ENCODE measurements at regions not wholly inside any gene's neighbourhood (a gene's known extent, or its start where the extent isn't known, plus 50 kb on each side); places are given as distances from the start of the nearest gene placed in this dataset.

- no peak overlapping the region for H3K9ac ChIP-seq (ENCODE audit: low read length)
- H3K9me3 ChIP-seq (ENCODE audit: control insufficient read depth, insufficient read depth, low read depth, low read length): no peaks in the 10 kb centered on the region
- H3K36me3 ChIP-seq (ENCODE audit: control insufficient read depth, insufficient read depth, low read length): no peaks in the 10 kb centered on the region
- peaks cover 11% of the 10 kb centered on the region for H3K4me1 ChIP-seq (ENCODE audit: control insufficient read depth, insufficient read depth, low read length)
- H3K27me3 ChIP-seq (ENCODE audit: control insufficient read depth, insufficient read depth, low read length): no peaks in the 10 kb centered on the region
- no peak overlapping the region for H3K4me3 ChIP-seq (ENCODE audit: low read depth, low read length)
- H3K27ac ChIP-seq (ENCODE audit: low read depth, low read length): no peak overlapping the region
Observed at GRCh38 chr9:79312686-79313421, 258.9 kb upstream of the TLE4 start.

GRCh38 chr9:79325501-79325900 lies 246.3 kb upstream of the TLE4 start:
- H3K4me3 ChIP-seq (ENCODE audit: low read depth, low read length): no peak overlapping the region
- H3K9me3 ChIP-seq (ENCODE audit: control insufficient read depth, insufficient read depth, low read depth, low read length): no peaks in the 10 kb centered on the region
- H3K27me3 ChIP-seq (ENCODE audit: control insufficient read depth, insufficient read depth, low read length): no peaks in the 10 kb centered on the region
- no peak overlapping the region for H3K27ac ChIP-seq (ENCODE audit: low read depth, low read length)
- no peaks in the 10 kb centered on the region for H3K36me3 ChIP-seq (ENCODE audit: control insufficient read depth, insufficient read depth, low read length)
- no peaks in the 10 kb centered on the region for H3K4me1 ChIP-seq (ENCODE audit: control insufficient read depth, insufficient read depth, low read length)
- H3K9ac ChIP-seq (ENCODE audit: low read length): no peak overlapping the region

GRCh38 chr9:79329861-79330260 lies 241.9 kb upstream of the TLE4 start:
- Histone ChIP-seq H3K4me3 (ENCODE audit: low read depth, low read length) (no peak overlapping the region), H3K9ac (ENCODE audit: low read length) (no peak overlapping the region), H3K36me3 (ENCODE audit: control insufficient read depth, insufficient read depth, low read length) (no peaks in the 10 kb centered on the region), H3K27me3 (ENCODE audit: control insufficient read depth, insufficient read depth, low read length) (no peaks in the 10 kb centered on the region), H3K4me1 (ENCODE audit: control insufficient read depth, insufficient read depth, low read length) (no peaks in the 10 kb centered on the region), H3K9me3 (ENCODE audit: control insufficient read depth, insufficient read depth, low read depth, low read length) (no peaks in the 10 kb centered on the region), H3K27ac (ENCODE audit: low read depth, low read length) (no peak overlapping the region)

- Histone ChIP-seq H3K9ac (ENCODE audit: low read length) (no peak overlapping the region), H3K9me3 (ENCODE audit: control insufficient read depth, insufficient read depth, low read depth, low read length) (peaks cover 14% of the 10 kb centered on the region), H3K4me1 (ENCODE audit: control insufficient read depth, insufficient read depth, low read length) (no peaks in the 10 kb centered on the region), H3K4me3 (ENCODE audit: low read depth, low read length) (no peak overlapping the region), H3K27me3 (ENCODE audit: control insufficient read depth, insufficient read depth, low read length) (no peaks in the 10 kb centered on the region), H3K27ac (ENCODE audit: low read depth, low read length) (no peak overlapping the region), H3K36me3 (ENCODE audit: control insufficient read depth, insufficient read depth, low read length) (no peaks in the 10 kb centered on the region)
Observed at GRCh38 chr9:79334001-79334400, 237.8 kb upstream of the TLE4 start.

- Histone ChIP-seq H3K9ac (ENCODE audit: low read length) (no peak overlapping the region), H3K4me1 (ENCODE audit: control insufficient read depth, insufficient read depth, low read length) (no peaks in the 10 kb centered on the region)
Observed at GRCh38 chr9:79334711-79335110, 237.1 kb upstream of the TLE4 start.

GRCh38 chr9:79335987-79336386 lies 235.8 kb upstream of the TLE4 start:
- no peaks in the 10 kb centered on the region for H3K36me3 ChIP-seq (ENCODE audit: control insufficient read depth, insufficient read depth, low read length)
- H3K9me3 ChIP-seq (ENCODE audit: control insufficient read depth, insufficient read depth, low read depth, low read length): peaks cover 14% of the 10 kb centered on the region
- no peak overlapping the region for H3K27ac ChIP-seq (ENCODE audit: low read depth, low read length)
- no peak overlapping the region for H3K9ac ChIP-seq (ENCODE audit: low read length)
- no peaks in the 10 kb centered on the region for H3K4me1 ChIP-seq (ENCODE audit: control insufficient read depth, insufficient read depth, low read length)
- H3K4me3 ChIP-seq (ENCODE audit: low read depth, low read length): no peak overlapping the region
- H3K27me3 ChIP-seq (ENCODE audit: control insufficient read depth, insufficient read depth, low read length): no peaks in the 10 kb centered on the region

More at GRCh38 chr9:79334711-79335110, 237.1 kb upstream of the TLE4 start:
- Histone ChIP-seq H3K9me3 (ENCODE audit: control insufficient read depth, insufficient read depth, low read depth, low read length) (peaks cover 14% of the 10 kb centered on the region), H3K27me3 (ENCODE audit: control insufficient read depth, insufficient read depth, low read length) (no peaks in the 10 kb centered on the region), H3K36me3 (ENCODE audit: control insufficient read depth, insufficient read depth, low read length) (no peaks in the 10 kb centered on the region), H3K27ac (ENCODE audit: low read depth, low read length) (no peak overlapping the region), H3K4me3 (ENCODE audit: low read depth, low read length) (no peak overlapping the region)

- Histone ChIP-seq H3K9ac (ENCODE audit: low read length) (no peak overlapping the region), H3K4me3 (ENCODE audit: low read depth, low read length) (no peak overlapping the region), H3K27ac (ENCODE audit: low read depth, low read length) (no peak overlapping the region), H3K27me3 (ENCODE audit: control insufficient read depth, insufficient read depth, low read length) (no peaks in the 10 kb centered on the region), H3K9me3 (ENCODE audit: control insufficient read depth, insufficient read depth, low read depth, low read length) (peaks cover 10% of the 10 kb centered on the region), H3K4me1 (ENCODE audit: control insufficient read depth, insufficient read depth, low read length) (no peaks in the 10 kb centered on the region), H3K36me3 (ENCODE audit: control insufficient read depth, insufficient read depth, low read length) (no peaks in the 10 kb centered on the region)
Observed at GRCh38 chr9:79341561-79341960, 230.2 kb upstream of the TLE4 start.

GRCh38 chr9:79346350-79347020 lies 225.3 kb upstream of the TLE4 start:
- no peaks in the 10 kb centered on the region for H3K27me3 ChIP-seq (ENCODE audit: control insufficient read depth, insufficient read depth, low read length)
- H3K27ac ChIP-seq (ENCODE audit: low read depth, low read length): no peak overlapping the region
- H3K36me3 ChIP-seq (ENCODE audit: control insufficient read depth, insufficient read depth, low read length): no peaks in the 10 kb centered on the region
- H3K4me1 ChIP-seq (ENCODE audit: control insufficient read depth, insufficient read depth, low read length): 0 out of 2 replicates have a peak, but pooled peaks cover 4% of the 10 kb centered on the region
- 0 out of 2 replicates have a peak, but pooled peaks cover 2% of the 10 kb centered on the region for H3K9me3 ChIP-seq (ENCODE audit: control insufficient read depth, insufficient read depth, low read depth, low read length)
- no peak overlapping the region for H3K9ac ChIP-seq (ENCODE audit: low read length)
- H3K4me3 ChIP-seq (ENCODE audit: low read depth, low read length): no peak overlapping the region

- Histone ChIP-seq H3K4me1 (ENCODE audit: control insufficient read depth, insufficient read depth, low read length) (peaks cover 7% of the 10 kb centered on the region; the same call in 1 of the 2 replicates), H3K36me3 (ENCODE audit: control insufficient read depth, insufficient read depth, low read length) (no peaks in the 10 kb centered on the region), H3K27ac (ENCODE audit: low read depth, low read length) (no peak overlapping the region), H3K4me3 (ENCODE audit: low read depth, low read length) (no peak overlapping the region), H3K9ac (ENCODE audit: low read length) (no peak overlapping the region), H3K27me3 (ENCODE audit: control insufficient read depth, insufficient read depth, low read length) (no peaks in the 10 kb centered on the region), H3K9me3 (ENCODE audit: control insufficient read depth, insufficient read depth, low read depth, low read length) (0 out of 2 replicates have a peak, but pooled peaks cover 2% of the 10 kb centered on the region)
Observed at GRCh38 chr9:79352322-79352721, 219.4 kb upstream of the TLE4 start.

- Histone ChIP-seq H3K9me3 (ENCODE audit: control insufficient read depth, insufficient read depth, low read depth, low read length) (0 out of 2 replicates have a peak, but pooled peaks cover 2% of the 10 kb centered on the region), H3K4me1 (ENCODE audit: control insufficient read depth, insufficient read depth, low read length) (peaks cover 4% of the 10 kb centered on the region; the same call in 1 of the 2 replicates), H3K4me3 (ENCODE audit: low read depth, low read length) (no peak overlapping the region), H3K27ac (ENCODE audit: low read depth, low read length) (no peak overlapping the region), H3K9ac (ENCODE audit: low read length) (no peak overlapping the region), H3K27me3 (ENCODE audit: control insufficient read depth, insufficient read depth, low read length) (no peaks in the 10 kb centered on the region), H3K36me3 (ENCODE audit: control insufficient read depth, insufficient read depth, low read length) (no peaks in the 10 kb centered on the region)
Observed at GRCh38 chr9:79353856-79354520, 217.8 kb upstream of the TLE4 start.

GRCh38 chr9:79357194-79357593 lies 214.6 kb upstream of the TLE4 start:
- no peaks in the 10 kb centered on the region for H3K36me3 ChIP-seq (ENCODE audit: control insufficient read depth, insufficient read depth, low read length)
- no peaks in the 10 kb centered on the region; the same call in 1 of the 2 replicates for H3K27me3 ChIP-seq (ENCODE audit: control insufficient read depth, insufficient read depth, low read length)
- H3K4me3 ChIP-seq (ENCODE audit: low read depth, low read length): no peak overlapping the region
- no peak overlapping the region for H3K27ac ChIP-seq (ENCODE audit: low read depth, low read length)
- H3K4me1 ChIP-seq (ENCODE audit: control insufficient read depth, insufficient read depth, low read length): peaks cover 28% of the 10 kb centered on the region
- no peak overlapping the region for H3K9ac ChIP-seq (ENCODE audit: low read length)
- no peaks in the 10 kb centered on the region for H3K9me3 ChIP-seq (ENCODE audit: control insufficient read depth, insufficient read depth, low read depth, low read length)
